MM.1S (cell line): ENCODE measurements at regions not wholly inside any gene's neighbourhood (a gene's known extent, or its start where the extent isn't known, plus 50 kb on each side); places are given as distances from the start of the nearest gene placed in this dataset.

Experiments
- CTCF ChIP-seq: fragments of 300-600 bp; sonication (generic); IDR thresholded peaks from 2 replicates; pipeline ENCODE4 v1.5.1; 2016; ENCODE audit warnings: antibody characterized with exemption, low read length, mixed read lengths
- EZH2 ChIP-seq: fragments of 300-600 bp; sonication (generic); optimal IDR thresholded peaks from 2 replicates; pipeline ENCODE3; 2017; ENCODE audit warnings: low read depth, mild to moderate bottlenecking, antibody characterized with exemption, low read length, mixed read lengths
- EZH2phosphoT487 ChIP-seq: fragments of 300-600 bp; sonication (generic); IDR thresholded peaks from 2 replicates; pipeline ENCODE4 v1.6.1; 2018; ENCODE audit warnings: antibody characterized with exemption, low read length

- TF ChIP-seq CTCF, result no peak
- no peak for TF ChIP-seq EZH2
- TF ChIP-seq EZH2phosphoT487, result no peak
Measured at GRCh38 chr4:185920171-185920570, 108.2 kb upstream of the SORBS2 start.
